ENCODE measurements at regions not wholly inside any gene's neighbourhood (a gene's known extent, or its start where the extent isn't known, plus 50 kb on each side); places are given as distances from the start of the nearest gene placed in this dataset.

- TF ChIP-seq, protein P1, sequence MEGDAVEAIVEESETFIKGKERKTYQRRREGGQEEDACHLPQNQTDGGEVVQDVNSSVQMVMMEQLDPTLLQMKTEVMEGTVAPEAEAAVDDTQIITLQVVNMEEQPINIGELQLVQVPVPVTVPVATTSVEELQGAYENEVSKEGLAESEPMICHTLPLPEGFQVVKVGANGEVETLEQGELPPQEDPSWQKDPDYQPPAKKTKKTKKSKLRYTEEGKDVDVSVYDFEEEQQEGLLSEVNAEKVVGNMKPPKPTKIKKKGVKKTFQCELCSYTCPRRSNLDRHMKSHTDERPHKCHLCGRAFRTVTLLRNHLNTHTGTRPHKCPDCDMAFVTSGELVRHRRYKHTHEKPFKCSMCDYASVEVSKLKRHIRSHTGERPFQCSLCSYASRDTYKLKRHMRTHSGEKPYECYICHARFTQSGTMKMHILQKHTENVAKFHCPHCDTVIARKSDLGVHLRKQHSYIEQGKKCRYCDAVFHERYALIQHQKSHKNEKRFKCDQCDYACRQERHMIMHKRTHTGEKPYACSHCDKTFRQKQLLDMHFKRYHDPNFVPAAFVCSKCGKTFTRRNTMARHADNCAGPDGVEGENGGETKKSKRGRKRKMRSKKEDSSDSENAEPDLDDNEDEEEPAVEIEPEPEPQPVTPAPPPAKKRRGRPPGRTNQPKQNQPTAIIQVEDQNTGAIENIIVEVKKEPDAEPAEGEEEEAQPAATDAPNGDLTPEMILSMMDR (IDR thresholded peaks at IDR 0.05) = no peak
- no peak for TF ChIP-seq POLR2A (IDR thresholded peaks at IDR 0.05)
These were observed 132.3 kb downstream of the FCRL5 start for GRCh38 chr1:157419845-157420542.

All from breast epithelium (tissue), 3 donors.